ENCODE measurements at regions not wholly inside any gene's neighbourhood (a gene's known extent, or its start where the extent isn't known, plus 50 kb on each side); places are given as distances from the start of the nearest gene placed in this dataset.

- DNase-seq (ENCODE audit: low spot score) = no peak
Measured at GRCh38 chr5:89458332-89458656, 575.3 kb upstream of the MEF2C start.

- DNase-seq (ENCODE audit: low spot score) = no peak
Measured at GRCh38 chr5:89457411-89458331, 574.7 kb upstream of the MEF2C start.

- DNase-seq (ENCODE audit: low spot score) = no peak
Measured at GRCh38 chr5:89452081-89452480, 569.1 kb upstream of the MEF2C start.

GRCh38 chr5:89451263-89451662, 568.3 kb upstream of the MEF2C start:
- DNase-seq (ENCODE audit: low spot score) = no peak

DNA sequence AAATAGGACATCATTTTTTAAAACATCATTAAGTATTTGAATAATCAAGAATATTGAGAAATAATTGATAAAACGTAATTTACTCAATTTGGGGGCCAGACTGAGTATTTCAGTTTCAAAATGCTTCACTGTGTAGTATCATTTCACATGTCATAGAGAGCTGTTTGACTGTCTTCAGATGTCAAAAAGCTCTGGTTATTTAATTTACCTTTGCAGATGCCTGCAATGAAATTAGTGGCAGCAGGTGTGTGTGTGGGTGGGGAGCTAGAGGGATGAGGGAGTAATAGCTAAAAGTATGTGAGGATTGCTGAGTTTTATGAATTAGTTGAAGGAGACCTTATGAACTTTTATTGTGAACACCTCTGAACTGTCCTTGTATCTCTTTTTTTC, 567.2 kb upstream of the MEF2C start:
- DNase-seq (ENCODE audit: low spot score) = no peak

DNA sequence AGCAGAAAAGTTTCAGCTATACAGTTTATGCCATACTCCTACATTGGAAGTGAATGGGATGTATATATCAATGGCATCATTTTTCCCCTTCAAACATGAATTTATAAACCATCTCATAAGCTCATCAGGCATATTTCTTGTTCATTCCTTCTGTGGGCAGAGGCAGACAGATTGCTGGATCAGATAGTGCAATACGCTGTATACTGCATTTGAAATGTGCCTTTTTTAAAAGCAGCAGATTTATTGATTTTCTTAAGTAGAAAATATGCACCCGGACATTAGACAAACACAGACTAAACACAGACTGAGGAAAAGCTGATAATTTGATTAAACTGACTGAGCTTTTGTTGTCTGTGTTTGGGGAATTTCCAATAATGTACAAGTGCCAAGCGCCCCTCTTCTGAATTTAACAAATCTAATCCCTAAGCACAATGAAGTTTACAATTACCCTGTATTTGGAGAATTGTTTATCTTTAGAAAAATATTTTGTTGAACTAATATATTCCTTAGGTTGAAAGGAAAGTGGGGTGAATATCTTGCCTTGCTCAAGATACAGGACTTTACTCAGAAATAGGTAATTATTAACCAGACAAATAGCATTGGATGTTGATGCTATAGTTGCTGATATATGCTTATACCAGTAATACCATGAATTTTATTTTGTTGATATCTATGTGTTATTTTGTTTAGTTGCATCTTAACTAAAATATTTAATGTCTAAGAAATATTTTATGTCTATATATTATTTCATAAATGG, 566.6 kb upstream of the MEF2C start:
- DNase-seq (ENCODE audit: low spot score) = no peak

GRCh38 chr5:89447027-89447426, 564.0 kb upstream of the MEF2C start:
- no peak for DNase-seq (ENCODE audit: low spot score)

GRCh38 chr5:89445106-89445745, 562.2 kb upstream of the MEF2C start:
- no peak for DNase-seq (ENCODE audit: low spot score)

- DNase-seq (ENCODE audit: low spot score) = no peak
Measured at GRCh38 chr5:89444088-89444487, 561.1 kb upstream of the MEF2C start.

DNA sequence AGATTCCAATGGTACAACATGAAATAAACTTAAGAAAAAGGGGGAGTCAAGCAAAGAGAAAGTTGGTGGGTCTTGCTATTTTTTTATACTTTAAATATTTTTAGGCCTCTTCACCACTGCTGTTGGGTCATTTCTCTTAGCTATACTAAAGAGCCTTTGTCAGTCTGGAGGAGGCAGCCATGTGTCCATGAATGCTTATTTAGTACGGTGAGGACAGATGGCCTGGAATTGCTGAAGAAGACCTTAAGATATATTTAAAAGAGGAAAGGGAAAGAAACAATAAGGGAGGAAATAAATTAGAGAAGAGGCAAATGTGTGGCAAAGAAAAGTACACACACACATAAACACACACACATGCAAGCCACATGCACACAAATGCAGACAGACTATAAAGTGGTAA, 560.5 kb upstream of the MEF2C start:
- no peak for DNase-seq (ENCODE audit: low spot score)

DNA sequence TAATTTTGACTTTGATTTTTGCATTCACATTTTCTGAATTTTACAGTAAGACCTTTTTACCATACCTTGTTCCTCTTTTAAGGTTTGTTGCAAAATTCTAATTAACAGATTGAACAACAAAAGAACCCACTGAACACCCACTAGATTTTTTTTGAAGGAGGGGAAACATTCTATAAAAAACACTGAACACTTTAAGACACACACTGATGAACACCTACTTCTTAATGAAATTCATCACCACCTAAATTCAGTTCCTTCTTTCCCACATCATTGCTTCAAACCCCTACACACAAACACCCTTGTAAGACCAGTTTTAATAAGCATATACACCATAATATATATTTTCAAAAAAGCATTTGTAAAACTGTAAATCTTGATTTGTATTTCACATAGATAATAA, 559.0 kb upstream of the MEF2C start:
- no peak for DNase-seq (ENCODE audit: low spot score)

DNA sequence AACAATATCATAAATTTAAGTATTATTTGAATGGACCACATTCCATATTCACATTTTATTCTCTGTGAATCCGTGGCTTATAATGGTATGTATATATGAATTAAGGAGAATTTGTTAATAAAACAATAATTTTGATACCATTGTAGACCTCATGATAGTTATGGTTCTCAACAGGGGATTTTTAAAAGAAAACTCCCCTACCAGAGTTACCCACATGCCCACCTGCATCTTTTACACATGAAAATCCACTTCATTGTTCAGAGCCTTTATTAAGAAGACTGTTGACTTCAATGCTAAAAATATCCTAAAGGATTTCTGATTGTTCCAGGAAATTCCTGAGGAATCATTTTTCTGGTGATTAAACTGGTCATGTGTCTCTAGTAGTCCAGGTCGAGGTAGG, 557.7 kb upstream of the MEF2C start:
- no peak for DNase-seq (ENCODE audit: low spot score)

- DNase-seq (ENCODE audit: low spot score) = no peak
Measured at GRCh38 chr5:89437450-89438435, 554.8 kb upstream of the MEF2C start.

DNA sequence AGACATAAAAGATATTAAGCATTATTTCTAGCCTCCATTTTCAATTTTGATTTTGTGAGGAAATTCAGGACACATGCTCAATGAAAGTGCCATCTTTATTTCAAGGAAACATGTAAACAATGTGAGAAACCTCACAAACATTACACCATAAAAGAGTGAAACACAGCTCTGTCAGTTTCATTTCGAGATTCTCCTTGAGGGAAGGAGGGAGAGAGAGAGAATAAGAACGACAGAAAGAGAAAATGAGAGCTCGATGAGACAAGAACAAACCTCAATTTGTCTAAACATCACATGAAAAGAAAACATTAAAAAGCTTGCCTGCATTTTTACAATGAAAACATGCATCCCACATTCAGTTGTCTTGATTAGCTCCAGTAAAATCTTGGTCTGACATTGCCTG, 553.5 kb upstream of the MEF2C start:
- DNase-seq (ENCODE audit: low spot score) = no peak

DNA sequence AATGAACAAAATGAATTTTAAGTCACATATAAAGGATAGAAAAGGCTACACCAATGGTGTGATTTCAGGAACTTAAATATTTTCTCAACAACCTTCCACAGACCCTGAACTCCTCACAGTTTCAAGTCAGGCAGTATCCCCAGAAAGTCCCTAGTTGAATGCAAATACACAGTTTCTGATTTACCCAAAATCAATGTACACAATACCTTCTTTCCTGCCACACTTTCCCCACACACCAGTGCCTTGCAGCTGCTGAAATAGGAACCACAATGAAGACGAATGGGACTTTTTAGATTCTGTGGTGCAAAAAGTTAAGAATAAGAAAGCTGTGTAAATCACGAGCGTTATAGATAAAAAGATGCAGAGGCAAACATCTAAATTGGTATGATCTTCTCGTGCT, 552.4 kb upstream of the MEF2C start:
- DNase-seq (ENCODE audit: low spot score) = peak; percentile 17

- DNase-seq (ENCODE audit: low spot score) = no peak
Measured at GRCh38 chr5:89428624-89429023, 545.6 kb upstream of the MEF2C start.

- DNase-seq (ENCODE audit: low spot score) = no peak
Measured at GRCh38 chr5:89425062-89425461, 542.1 kb upstream of the MEF2C start.

- DNase-seq (ENCODE audit: low spot score) = no peak
Measured at GRCh38 chr5:89421035-89421434, 538.1 kb upstream of the MEF2C start.

DNA sequence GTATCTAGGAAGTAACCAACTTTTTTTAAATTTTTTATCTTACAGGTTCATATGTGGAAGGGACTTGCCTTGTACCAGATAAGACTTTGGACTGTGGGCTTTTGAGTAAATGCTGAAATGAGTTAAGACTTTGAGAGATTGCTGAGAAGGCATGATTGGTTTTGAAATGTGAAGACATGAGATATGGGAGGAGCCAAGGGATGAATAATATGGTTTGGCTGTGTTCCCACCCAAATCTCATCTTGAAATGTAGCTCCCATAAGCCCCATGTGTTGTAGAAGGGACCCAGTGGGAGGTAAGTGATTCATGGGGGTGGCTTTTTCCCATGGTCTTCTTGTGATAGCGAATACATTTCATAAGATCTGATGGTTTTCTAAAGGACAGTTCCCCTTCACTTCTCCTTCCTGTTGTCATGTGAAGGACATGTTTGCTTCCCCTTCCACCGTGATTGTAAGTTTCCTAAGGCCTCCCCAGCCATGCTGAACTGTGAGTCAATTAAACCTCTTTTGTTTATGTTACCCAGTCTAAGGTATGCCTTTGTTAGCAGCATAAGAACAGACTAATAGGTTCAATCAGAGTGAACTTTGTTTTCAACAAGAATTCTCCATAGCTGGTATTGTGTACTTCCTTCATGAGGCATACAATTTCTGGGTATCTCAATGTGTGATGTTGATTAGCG, 535.6 kb upstream of the MEF2C start:
- DNase-seq (ENCODE audit: low spot score) = no peak

- no peak for DNase-seq (ENCODE audit: low spot score)
Measured at GRCh38 chr5:89417990-89418389, 535.0 kb upstream of the MEF2C start.

DNA sequence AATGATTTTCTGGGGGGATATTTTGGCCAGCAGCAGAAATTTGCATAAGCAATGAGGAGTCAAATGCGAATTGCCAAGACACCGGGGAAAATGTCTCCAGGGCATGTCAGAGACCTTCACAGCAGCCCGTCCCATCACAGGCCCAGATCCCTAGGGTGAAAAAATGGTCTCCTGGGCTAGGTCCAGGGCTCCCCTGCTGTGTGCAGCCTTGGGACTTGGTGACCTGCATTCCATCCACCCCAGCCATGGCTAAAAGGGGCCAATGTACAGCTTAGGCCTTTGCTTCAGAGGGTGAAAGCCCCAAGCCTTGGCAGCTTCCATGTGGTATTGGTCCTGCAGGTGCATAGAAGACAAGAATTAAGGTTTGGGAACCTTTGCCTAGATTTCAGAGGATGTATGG, 534.5 kb upstream of the MEF2C start:
- no peak for DNase-seq (ENCODE audit: low spot score)
